IMR-90 (cell line): ENCODE measurements at regions not wholly inside any gene's neighbourhood (a gene's known extent, or its start where the extent isn't known, plus 50 kb on each side); places are given as distances from the start of the nearest gene placed in this dataset.

Experiments
- ATAC-seq: fragments of 200-7000 bp; cut with Tn5 transposase; 2 replicates; pipeline ENCODE4 v1.9.1; 2020; ENCODE audit warnings: low read depth, mild to moderate bottlenecking, moderate library complexity
- BruUV-seq: library from RNA; stranded (reverse); fragments of 400-500 nt; replicated peaks from 2 replicates; lab custom pipeline; 2021; lab: Mats Ljungman, UMichigan
- CTCF ChIA-PET: fragments of 300-600 bp; formaldehyde crosslinking; extraction: SDS; loops from one replicate; lab custom pipeline; 2021; ENCODE audit warnings: antibody characterized with exemption; lab: Yijun Ruan, JAX
- POLR2A ChIA-PET: fragments of 300-600 bp; sonication (Branson Sonifier 250); formaldehyde crosslinking; loops from one replicate; lab custom pipeline; 2022; ENCODE audit warnings: antibody characterized with exemption; ENCODE audit not compliant: unreplicated experiment; lab: Charles Lee
- DNase-seq: peaks from one replicate; pipeline ENCODE4 v3.0.0; 2013
- H2AFZ ChIP-seq: replicated peaks from 2 replicates; pipeline ENCODE3; 2013; ENCODE audit warnings: low read length, mild to moderate bottlenecking; ENCODE audit not compliant: poor library complexity
- H2AK5ac ChIP-seq: 2 replicates; pipeline ENCODE4 v1.6.1; 2013; ENCODE audit warnings: low read depth, low read length, inconsistent platforms
- H2AK9ac ChIP-seq: replicated peaks from 2 replicates; pipeline ENCODE3; 2013; ENCODE audit warnings: mild to moderate bottlenecking, low read depth, low read length, moderate library complexity; ENCODE audit not compliant: poor library complexity
- H2BK120ac ChIP-seq: 2 replicates; pipeline ENCODE4 v1.6.1; 2013; ENCODE audit warnings: low read depth, low read length, inconsistent platforms
- H2BK15ac ChIP-seq: 3 replicates; pipeline ENCODE4 v1.6.1; 2013; ENCODE audit warnings: low read depth, low read length, inconsistent platforms
- H2BK20ac ChIP-seq: 2 replicates; pipeline ENCODE4 v1.6.1; 2013; ENCODE audit warnings: low read depth, mild to moderate bottlenecking, inconsistent platforms, low read length, moderate library complexity
- H2BK5ac ChIP-seq: 2 replicates; pipeline ENCODE4 v1.6.1; 2013; ENCODE audit warnings: mild to moderate bottlenecking, low read depth, low read length, inconsistent platforms; ENCODE audit not compliant: poor library complexity, severe bottlenecking
- H3K14ac ChIP-seq: replicated peaks from 2 replicates; pipeline ENCODE4 v1.6.1; 2013; ENCODE audit warnings: low read depth, low read length, inconsistent platforms
- H3K18ac ChIP-seq: 2 replicates; pipeline ENCODE4 v1.6.1; 2013; ENCODE audit warnings: low read depth, low read length, control low read depth
- H3K23ac ChIP-seq: 2 replicates; pipeline ENCODE4 v1.6.1; 2013; ENCODE audit warnings: low read depth, low read length, inconsistent platforms
- H3K27ac ChIP-seq: 2 replicates; pipeline ENCODE4 v1.5.1; 2013; ENCODE audit warnings: mild to moderate bottlenecking, control low read depth, low read length; ENCODE audit not compliant: insufficient read depth
- H3K27me3 ChIP-seq: 2 replicates; pipeline ENCODE4 v1.6.1; 2013; ENCODE audit warnings: low read length; ENCODE audit not compliant: control insufficient read depth, insufficient read depth
- H3K36me3 ChIP-seq: 2 replicates; pipeline ENCODE4 v1.6.1; 2013; ENCODE audit warnings: low read length, mixed read lengths; ENCODE audit not compliant: control insufficient read depth, insufficient read depth
- H3K4ac ChIP-seq: 2 replicates; pipeline ENCODE4 v1.6.1; 2013; ENCODE audit warnings: low read depth, low read length, inconsistent platforms
- H3K4me1 ChIP-seq: 2 replicates; pipeline ENCODE4 v1.6.1; 2013; ENCODE audit warnings: low read length, mixed read lengths; ENCODE audit not compliant: control insufficient read depth, insufficient read depth
- H3K4me2 ChIP-seq: 2 replicates; pipeline ENCODE4 v1.6.1; 2013; ENCODE audit warnings: low read depth, mild to moderate bottlenecking, control low read depth, low read length, moderate library complexity
- H3K4me3 ChIP-seq: 2 replicates; pipeline ENCODE4 v1.5.1; 2013; ENCODE audit warnings: low read depth, mild to moderate bottlenecking, control low read depth, low read length, moderate library complexity; ENCODE audit not compliant: insufficient read depth
- H3K56ac ChIP-seq: 2 replicates; pipeline ENCODE4 v1.6.1; 2013; ENCODE audit warnings: low read length, inconsistent platforms; ENCODE audit not compliant: insufficient read depth; ENCODE audit errors: extremely low read depth
- H3K79me1 ChIP-seq, 2 experiments: 2 replicates each; pipeline ENCODE4 v1.6.1; 2013; ENCODE audit warnings: low read length in 2 of 2, inconsistent platforms in 1 of 2, low read depth in 1 of 2
- H3K9ac ChIP-seq: 2 replicates; pipeline ENCODE4 v1.6.1; 2013; ENCODE audit warnings: low read depth, low read length, control low read depth
- H3K9me1 ChIP-seq: 2 replicates; pipeline ENCODE4 v1.6.1; 2013; ENCODE audit warnings: low read length, inconsistent platforms; ENCODE audit not compliant: insufficient read depth
- H3K9me3 ChIP-seq: 2 replicates; pipeline ENCODE4 v1.6.1; 2013; ENCODE audit warnings: low read length; ENCODE audit not compliant: control insufficient read depth, insufficient read depth
- H4K20me1 ChIP-seq: 2 replicates; pipeline ENCODE4 v1.6.1; 2013; ENCODE audit warnings: low read length, inconsistent platforms; ENCODE audit not compliant: insufficient read depth
- H4K5ac ChIP-seq: 2 replicates; pipeline ENCODE4 v1.6.1; 2013; ENCODE audit warnings: mild to moderate bottlenecking, low read depth, low read length, control low read depth
- H4K8ac ChIP-seq, 2 experiments: 2 replicates each; pipeline ENCODE4 v1.6.1; 2013; ENCODE audit warnings: low read depth in 2 of 2, low read length in 2 of 2, control low read depth in 1 of 2, inconsistent platforms in 1 of 2
- H4K91ac ChIP-seq: 2 replicates; pipeline ENCODE4 v1.6.1; 2013; ENCODE audit warnings: low read depth, low read length, inconsistent platforms; ENCODE audit not compliant: insufficient read depth
- BHLHE40 ChIP-seq: fragments of 150-350 bp; IDR thresholded peaks from 2 replicates; pipeline ENCODE4 v1.6.1; 2016; ENCODE audit warnings: mild to moderate bottlenecking, low read depth, low read length
- CEBPB ChIP-seq: IDR thresholded peaks from 2 replicates; pipeline ENCODE4 v1.6.1; 2012; ENCODE audit warnings: low read depth, low read length, improper control_type of control experiment
- CHD1 ChIP-seq: IDR thresholded peaks from 2 replicates; pipeline ENCODE4 v1.6.1; 2012; ENCODE audit warnings: low read depth, low read length, improper control_type of control experiment
- ELK1 ChIP-seq: fragments of 150-350 bp; IDR thresholded peaks from 2 replicates; pipeline ENCODE4 v1.6.1; 2016; ENCODE audit warnings: low read depth, mild to moderate bottlenecking, low read length, moderate library complexity, borderline replicate concordance
- MAZ ChIP-seq: IDR thresholded peaks from 2 replicates; pipeline ENCODE4 v1.6.1; 2012; ENCODE audit warnings: low read depth, mild to moderate bottlenecking, low read length, improper control_type of control experiment, moderate library complexity, borderline replicate concordance
- NFE2L2 ChIP-seq: fragments of 150-350 bp; IDR thresholded peaks from 2 replicates; pipeline ENCODE4 v1.6.1; 2016; ENCODE audit warnings: low read depth, mild to moderate bottlenecking, low read length
- POLR2A ChIP-seq: IDR thresholded peaks from 2 replicates; pipeline ENCODE4 v1.6.1; 2012; ENCODE audit warnings: mild to moderate bottlenecking, low read depth, low read length
- WGBS, 2 experiments: methylation state at CpG; one replicate each; pipeline versions ENCODE4 v1.1.5 to v1.1.7; 2013; ENCODE audit warnings: missing lambda C conversion rate in 2 of 2; ENCODE audit not compliant: insufficient read length in 1 of 2; ENCODE audit errors: extremely low coverage in 2 of 2; 5-methylcytosine and 5-hydroxymethylcytosine counted together
- dilution Hi-C: fragments of 300-500 bp; cut with HindIII; formaldehyde crosslinking; loops from one replicate; pipeline ENCODE4 v1.14.3; 2018; ENCODE audit warnings: low sequenced_read_pairs; ENCODE audit not compliant: unreplicated experiment
- in situ Hi-C: fragments of 300-500 bp; cut with MboI; formaldehyde crosslinking; loops from 3 replicates; pipeline ENCODE4 v1.14.3; 2019; ENCODE audit warnings: low sequenced_read_pairs, inconsistent platforms, mixed read lengths
- intact Hi-C: fragments of 100-400 bp; cut with micrococcal nuclease; formaldehyde crosslinking; loops from 2 replicates; pipeline ENCODE4 v1.10.0; 2022

GRCh38 chr19:30695171-30695875, 323.1 kb downstream of the ZNF536 start:
- no TSS peak for BruUV-seq
- intact Hi-C loops, result no loop called here
- no peak for ATAC-seq

More at GRCh38 chr19:30695171-30695875, 323.1 kb downstream of the ZNF536 start:
- H3K4me3 ChIP-seq, result no peak overlapping the region
- no peak overlapping the region for H2AK5ac ChIP-seq
- H3K9ac ChIP-seq, result no peak overlapping the region
- 75% methylated on average over 2 of the region's 8 CpGs; no CpG with 5 or more reads in 1 of the 2 experiments for WGBS, 2 experiments
- H2AFZ ChIP-seq, result no peak overlapping the region
- H3K4me1 ChIP-seq, result no peaks in the 10 kb centered on the region
- in situ Hi-C loops (no loop called here), dilution Hi-C loops (no loop called here)
- TF ChIP-seq MAZ, result no peak
- TF ChIP-seq CEBPB, result no peak
- TF ChIP-seq POLR2A, result no peak
- no peak for TF ChIP-seq CHD1
- TF ChIP-seq BHLHE40, result no peak
- no peak for TF ChIP-seq ELK1
- TF ChIP-seq NFE2L2, result no peak
- H2BK20ac ChIP-seq, result no peak overlapping the region
- H4K5ac ChIP-seq, result no peak overlapping the region
- no peak overlapping the region for H3K23ac ChIP-seq
- H3K9me3 ChIP-seq, result no peaks in the 10 kb centered on the region
- H3K14ac ChIP-seq, result no peak overlapping the region
- ChIA-PET POLR2A (no interaction called here), CTCF (no interaction called here)
- H2BK5ac ChIP-seq, result no peak overlapping the region
- peaks cover 9% of the 10 kb centered on the region for H3K27me3 ChIP-seq
- H3K36me3 ChIP-seq, result no peaks in the 10 kb centered on the region
- no peak overlapping the region for H4K8ac ChIP-seq
- H4K91ac ChIP-seq, result no peak overlapping the region
- no peak overlapping the region for H3K18ac ChIP-seq
- no peaks in the 10 kb centered on the region for H4K20me1 ChIP-seq
- H3K56ac ChIP-seq, result no peak overlapping the region
- DNase-seq, result no peak
- H3K4ac ChIP-seq, result no peak overlapping the region
- no peak overlapping the region for H3K4me2 ChIP-seq
- H2AK9ac ChIP-seq, result no peak overlapping the region
- no peak overlapping the region for H2BK15ac ChIP-seq
- H3K79me1 ChIP-seq, result no peaks in the 10 kb centered on the region
- H3K9me1 ChIP-seq, result no peaks in the 10 kb centered on the region
- H3K27ac ChIP-seq, result no peak overlapping the region
- H2BK120ac ChIP-seq, result no peak overlapping the region
